K562 (cell line): ENCODE measurements at regions not wholly inside any gene's neighbourhood (a gene's known extent, or its start where the extent isn't known, plus 50 kb on each side); places are given as distances from the start of the nearest gene placed in this dataset.

Experiments used
- ATAC-seq: fragments of 200-7000 bp; cut with Tn5 transposase; 3 replicates; pipeline ENCODE4 v1.9.1; 2020; ENCODE audit warnings: moderate library complexity
- BruUV-seq: library from RNA; stranded (reverse); fragments of 400-500 nt; replicated peaks from 2 replicates; lab custom pipeline; 2021; lab: Mats Ljungman, UMichigan
- CTCF ChIA-PET: fragments of 300-600 bp; formaldehyde crosslinking; extraction: SDS; loops from one replicate; lab custom pipeline; 2021; ENCODE audit warnings: low intra/inter-chr PET ratio; lab: Yijun Ruan, JAX
- POLR2A ChIA-PET: fragments of 300-600, 350-650 bp; sonication (Branson Sonifier 250); formaldehyde crosslinking; extraction: SDS; loops from one replicate; lab custom pipeline; 2021; ENCODE audit warnings: antibody characterized with exemption, inconsistent platforms; lab: Yijun Ruan, JAX
- DNase-seq, 4 experiments: peaks; one replicate each; pipeline versions ENCODE4 v3.0.0 to v3.0.0-alpha.2; 2011 to 2018; ENCODE audit warnings: low spot score in 3 of 4, mixed read lengths in 3 of 4; ENCODE audit errors: extremely low read depth in 1 of 4
- FAIRE-seq: peaks from 2 replicates; lab custom pipeline; 2011; peaks lifted over from hg19 to GRCh38; lab: Jason Lieb, UNC
- H2AFZ ChIP-seq: 2 replicates; pipeline ENCODE4 v1.6.0; 2011; ENCODE audit warnings: low read depth, low read length, control low read depth, inconsistent platforms
- H3K27ac ChIP-seq: fragments of 200-600 bp; 3 replicates; pipeline ENCODE4 v1.8.0; 2011; ENCODE audit warnings: low read depth, mild to moderate bottlenecking, control low read depth, inconsistent platforms, low read length, moderate library complexity, mixed read lengths; ENCODE audit errors: extremely low read depth
- H3K27me3 ChIP-seq, 2 experiments: fragments of 300-600 bp in 1 of 2; 2 replicates in 1 of 2; 3 replicates in 1 of 2; pipeline versions ENCODE4 v1.6.0 to v1.8.0; 2011; ENCODE audit warnings: inconsistent platforms in 2 of 2, low read length in 2 of 2, mild to moderate bottlenecking in 1 of 2, mixed read lengths in 1 of 2, moderate library complexity in 1 of 2; ENCODE audit not compliant: control insufficient read depth in 2 of 2, insufficient read depth in 2 of 2
- H3K36me3 ChIP-seq: fragments of 300-600 bp; 3 replicates; pipeline ENCODE4 v1.8.0; 2011; ENCODE audit warnings: mild to moderate bottlenecking, low read length, inconsistent platforms; ENCODE audit not compliant: control insufficient read depth, insufficient read depth
- H3K4me1 ChIP-seq, 2 experiments: fragments of 200-600 bp in 1 of 2; replicated peaks in 1 of 2; 2 replicates in 1 of 2; 3 replicates in 1 of 2; pipeline versions ENCODE4 v1.5.1 to v1.8.0; 2011; ENCODE audit warnings: inconsistent platforms in 2 of 2, low read length in 2 of 2, mild to moderate bottlenecking in 1 of 2, mixed read lengths in 1 of 2, moderate library complexity in 1 of 2; ENCODE audit not compliant: control insufficient read depth in 2 of 2, insufficient read depth in 2 of 2
- H3K4me2 ChIP-seq: 2 replicates; pipeline ENCODE4 v1.6.1; 2011; ENCODE audit warnings: low read length, control low read depth, inconsistent platforms, mixed read lengths; ENCODE audit not compliant: insufficient read depth
- H3K4me3 ChIP-seq: fragments of 200-600 bp; sonication (generic), shearing (Covaris generic); 2 replicates; pipeline ENCODE4 v1.5.1; 2016; ENCODE audit warnings: control low read depth, inconsistent platforms
- H3K79me2 ChIP-seq: fragments of 200-600 bp; 3 replicates; pipeline ENCODE4 v1.8.0; 2011; ENCODE audit warnings: low read length, inconsistent platforms; ENCODE audit not compliant: control insufficient read depth, insufficient read depth
- H3K9ac ChIP-seq, 2 experiments: 2 replicates each; pipeline versions ENCODE4 v1.6.0 to v1.6.1; 2011; ENCODE audit warnings: low read depth in 2 of 2, low read length in 2 of 2, control low read depth in 1 of 2, inconsistent platforms in 1 of 2, mild to moderate bottlenecking in 1 of 2, mixed read lengths in 1 of 2; ENCODE audit not compliant: insufficient read depth in 1 of 2
- H3K9me1 ChIP-seq: one replicate; pipeline ENCODE4 v1.6.0; 2011; ENCODE audit warnings: inconsistent platforms, mild to moderate bottlenecking, low read length, moderate library complexity; ENCODE audit not compliant: control insufficient read depth, insufficient read depth
- H3K9me3 ChIP-seq: replicated peaks from 2 replicates; pipeline ENCODE4 v1.5.1; 2011; ENCODE audit warnings: low read depth, low read length, inconsistent platforms; ENCODE audit not compliant: control insufficient read depth, insufficient read depth
- H4K20me1 ChIP-seq: replicated peaks from 2 replicates; pipeline ENCODE4 v1.6.1; 2011; ENCODE audit warnings: low read length, inconsistent platforms, mixed read lengths; ENCODE audit not compliant: control insufficient read depth, insufficient read depth
- ATF3 ChIP-seq, 2 experiments: fragments of 450-650 bp in 1 of 2; sonication (generic) in 1 of 2; formaldehyde crosslinking in 1 of 2; IDR thresholded peaks in 1 of 2; conservative IDR thresholded peaks in 1 of 2; 2 replicates each; pipeline versions ENCODE4 v1.6.1 to v1.8.1; 2016 to 2023; ENCODE audit warnings: mild to moderate bottlenecking in 2 of 2, moderate library complexity in 2 of 2, inconsistent platforms in 1 of 2, missing genetic modification reagents in 1 of 2
- DACH1 ChIP-seq: fragments of 450-650 bp; IDR thresholded peaks from 2 replicates; pipeline ENCODE4 v1.6.1; 2018; ENCODE audit not compliant: partially characterized antibody
- FOSL1 ChIP-seq: fragments of 200-800 bp; sonication (Bioruptor generic); conservative IDR thresholded peaks from 2 replicates; pipeline ENCODE4 v1.6.1; 2016; ENCODE audit warnings: missing genetic modification characterization, missing compliant biosample characterization
- JUN ChIP-seq, 2 experiments: sonication (generic) in 1 of 2; formaldehyde crosslinking in 1 of 2; IDR thresholded peaks; 2 replicates each; pipeline versions ENCODE4 v1.6.1 to v1.8.0; 2012 to 2022; ENCODE audit warnings: borderline replicate concordance in 2 of 2, mild to moderate bottlenecking in 2 of 2, improper control_type of control experiment in 1 of 2, low read depth in 1 of 2, low read length in 1 of 2, missing genetic modification reagents in 1 of 2
- JUND ChIP-seq, 2 experiments: IDR thresholded peaks; 2 replicates in 1 of 2; 3 replicates in 1 of 2; pipeline ENCODE4 v1.6.1; 2011; ENCODE audit warnings: borderline replicate concordance in 2 of 2, low read depth in 2 of 2, low read length in 2 of 2, improper control_type of control experiment in 1 of 2, missing biosample characterization in 1 of 2, missing genetic modification characterization in 1 of 2, missing genetic modification reagents in 1 of 2
- RERE ChIP-seq: sonication (generic); formaldehyde crosslinking; IDR thresholded peaks from 2 replicates; pipeline ENCODE4 v1.8.0; 2023; ENCODE audit warnings: missing genetic modification reagents, mild to moderate bottlenecking, borderline replicate concordance
- WGBS: fragments of 100-300 bp; shearing (Covaris generic); methylation state at CpG from one replicate; pipeline ENCODE4 v1.1.6; 2016; ENCODE audit warnings: low coverage, mixed read lengths; ENCODE audit not compliant: insufficient coverage; ENCODE audit errors: missing lambda C conversion rate; 5-methylcytosine and 5-hydroxymethylcytosine counted together
- in situ Hi-C: fragments of 300-500 bp; cut with MboI; formaldehyde crosslinking; loops from 4 replicates; pipeline ENCODE4 v1.15.0; 2018; ENCODE audit warnings: inconsistent platforms, mixed read lengths
- intact Hi-C: fragments of 100-400 bp; cut with micrococcal nuclease; formaldehyde crosslinking; loops from 2 replicates; pipeline ENCODE4 v1.14.2; 2022

GRCh38 chr1:224523676-224524075, 89.1 kb upstream of the WDR26 start (continued):
- TF ChIP-seq RERE (CRISPR knock-in tag) = no peak

- CTCF ChIA-PET = no interaction called here
- no peak for FAIRE-seq
- H3K36me3 ChIP-seq = no peaks in the 10 kb centered on the region
Measured at GRCh38 chr1:224524679-224525078, 90.1 kb upstream of the WDR26 start.

More at GRCh38 chr1:224524679-224525078, 90.1 kb upstream of the WDR26 start:
- peaks cover 8 to 22% of the 10 kb centered on the region in 2 experiments; a peak in 4 of 5 replicates for H3K27me3 ChIP-seq
- 0 out of 2 replicates have a peak, but pooled peaks cover 2% of the 10 kb centered on the region for H3K9me3 ChIP-seq
- H3K4me3 ChIP-seq = no peak overlapping the region
- H3K4me2 ChIP-seq = no peak overlapping the region
- intact Hi-C loops (no loop called here), in situ Hi-C loops (no loop called here)
- no peaks in the 10 kb centered on the region for H4K20me1 ChIP-seq
- H3K27ac ChIP-seq = no peak overlapping the region
- no peak for ATAC-seq
- no peak for DNase-seq
- no peak overlapping the region for H2AFZ ChIP-seq
- no peaks in the 10 kb centered on the region for H3K79me2 ChIP-seq
- BruUV-seq = no TSS peak
- H3K9ac ChIP-seq = no peak overlapping the region
- peaks cover 5 to 12% of the 10 kb centered on the region in 2 experiments; a peak in 4 of 5 replicates for H3K4me1 ChIP-seq
- 3% methylated on average over 4 of the region's 4 CpGs for WGBS
- H3K9me1 ChIP-seq = no peaks in the 10 kb centered on the region
- POLR2A ChIA-PET = no interaction called here
- TF ChIP-seq JUN (IDR thresholded peaks at IDR 0.05; ENCODE audit: borderline replicate concordance, low read depth, low read length) (peak; percentile 68), JUN (CRISPR knock-in tag; IDR thresholded peaks at IDR 0.05; ENCODE audit: borderline replicate concordance) (no peak), FOSL1 (tag) (peak; percentile 79), ATF3 (IDR thresholded peaks at IDR 0.05) (peak; percentile 49; the same call in 1 of the 2 replicates), ATF3 (CRISPR knock-in tag; conservative IDR thresholded peaks at IDR 0.05) (no peak), DACH1 (no peak), JUND (IDR thresholded peaks at IDR 0.05; ENCODE audit: borderline replicate concordance, low read depth, low read length) (peak; percentile 57; the same call in 1 of the 2 replicates), JUND (tag; IDR thresholded peaks at IDR 0.05; ENCODE audit: borderline replicate concordance, low read depth, low read length) (no peak)
- TF ChIP-seq, all 486 proteins: peak for 4
